OCI-LY3 (cell line): ENCODE measurements at regions not wholly inside any gene's neighbourhood (a gene's known extent, or its start where the extent isn't known, plus 50 kb on each side); places are given as distances from the start of the nearest gene placed in this dataset.

Experiments used
- CTCF ChIP-seq: fragments of 200-600, 300-600 bp; sonication (generic); IDR thresholded peaks from 2 replicates; pipeline ENCODE4 v1.5.1; 2014; ENCODE audit warnings: antibody characterized with exemption, low read length, low read depth
- EZH2phosphoT487 ChIP-seq: fragments of 200-600 bp; shearing (Covaris generic); IDR thresholded peaks from 2 replicates; pipeline ENCODE4 v1.6.1; 2018; ENCODE audit warnings: antibody characterized with exemption, mixed run types, low read depth

GRCh38 chr6:48619771-48620170, 508.8 kb upstream of the PTCHD4 start:
- no peak for TF ChIP-seq EZH2phosphoT487
- no peak for TF ChIP-seq CTCF
